ENCODE measurements at regions not wholly inside any gene's neighbourhood (a gene's known extent, or its start where the extent isn't known, plus 50 kb on each side); places are given as distances from the start of the nearest gene placed in this dataset.
"Not testable (repeated sequence)": the region's sequence is repeated elsewhere in the genome, so short reads cannot be mapped to it uniquely, and the experiment has no call there.

GRCh38 chr11:112662554-112662953 is 298.7 kb upstream of the NCAM1 start:
- DNase-seq = no peak

GRCh38 chr11:112663947-112664634 is 297.1 kb upstream of the NCAM1 start:
- no peak for DNase-seq

- DNase-seq = no peak
Measured at GRCh38 chr11:112665291-112665690, 295.9 kb upstream of the NCAM1 start.

DNA sequence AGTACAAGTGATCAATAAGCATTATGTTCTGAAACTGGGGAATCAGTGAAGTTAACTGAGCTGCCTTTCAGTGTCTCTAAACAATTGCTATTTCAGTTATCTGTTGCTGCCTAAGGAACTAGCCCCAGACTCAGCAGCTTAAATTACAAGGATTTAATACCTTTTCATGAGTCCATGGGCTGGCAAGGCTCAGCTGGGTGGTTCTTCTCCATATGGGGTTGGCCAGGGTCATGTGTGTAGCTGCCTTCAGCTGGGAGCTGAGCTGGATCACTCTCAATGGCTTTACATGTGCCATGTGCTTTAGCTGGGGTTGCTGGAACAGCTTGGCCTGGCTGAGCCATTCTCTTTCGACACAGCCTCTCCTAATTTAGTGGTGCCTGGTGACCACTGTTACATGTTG is 295.0 kb upstream of the NCAM1 start:
- no peak for DNase-seq

GRCh38 chr11:112670806-112671570 is 290.2 kb upstream of the NCAM1 start:
- no peak for DNase-seq

DNA sequence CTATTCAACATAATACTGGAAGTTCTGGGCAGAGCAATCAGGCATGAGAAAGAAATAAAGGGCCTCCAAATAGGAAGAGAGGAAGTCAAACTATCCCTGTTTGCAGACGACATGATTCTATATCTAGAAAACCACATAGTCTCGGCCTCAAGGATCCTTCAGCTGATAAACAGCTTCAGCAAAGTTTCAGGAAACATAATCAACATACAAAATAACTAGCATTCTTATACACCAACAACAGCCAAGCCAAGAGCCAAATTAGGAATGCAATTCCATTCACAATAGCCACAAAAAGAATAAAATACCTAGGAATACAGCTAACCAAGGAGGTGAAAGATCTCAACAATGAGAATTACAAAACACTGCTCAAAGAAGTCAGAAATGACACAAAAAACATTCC is 287.8 kb upstream of the NCAM1 start:
- DNase-seq = not testable (repeated sequence)

DNA sequence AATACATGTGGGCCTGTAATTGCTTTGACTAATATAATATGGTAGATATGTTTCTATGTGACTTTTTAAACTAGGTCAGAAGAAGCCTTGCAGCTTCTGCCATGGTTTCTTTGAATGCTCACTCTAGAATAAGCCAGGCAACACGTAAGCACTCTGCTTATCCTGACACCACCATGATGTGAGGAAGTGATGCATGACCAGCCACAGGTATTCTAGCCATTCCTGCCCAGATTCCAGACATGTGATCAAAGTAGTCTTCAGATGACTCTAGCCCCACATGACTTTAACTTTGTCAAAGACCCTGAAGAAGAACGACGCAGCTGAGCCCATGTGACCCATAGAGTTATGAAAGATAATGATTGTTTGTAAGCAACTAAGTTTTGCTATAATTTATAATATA is 276.1 kb upstream of the NCAM1 start:
- no peak for DNase-seq

GRCh38 chr11:112689851-112690250 is 271.4 kb upstream of the NCAM1 start:
- DNase-seq = no peak

- DNase-seq = no peak
Measured at GRCh38 chr11:112693781-112694180, 267.4 kb upstream of the NCAM1 start.

- no peak for DNase-seq
Measured at GRCh38 chr11:112694245-112694644, 267.0 kb upstream of the NCAM1 start.

- no peak for DNase-seq
Measured at GRCh38 chr11:112694813-112695212, 266.4 kb upstream of the NCAM1 start.

DNA sequence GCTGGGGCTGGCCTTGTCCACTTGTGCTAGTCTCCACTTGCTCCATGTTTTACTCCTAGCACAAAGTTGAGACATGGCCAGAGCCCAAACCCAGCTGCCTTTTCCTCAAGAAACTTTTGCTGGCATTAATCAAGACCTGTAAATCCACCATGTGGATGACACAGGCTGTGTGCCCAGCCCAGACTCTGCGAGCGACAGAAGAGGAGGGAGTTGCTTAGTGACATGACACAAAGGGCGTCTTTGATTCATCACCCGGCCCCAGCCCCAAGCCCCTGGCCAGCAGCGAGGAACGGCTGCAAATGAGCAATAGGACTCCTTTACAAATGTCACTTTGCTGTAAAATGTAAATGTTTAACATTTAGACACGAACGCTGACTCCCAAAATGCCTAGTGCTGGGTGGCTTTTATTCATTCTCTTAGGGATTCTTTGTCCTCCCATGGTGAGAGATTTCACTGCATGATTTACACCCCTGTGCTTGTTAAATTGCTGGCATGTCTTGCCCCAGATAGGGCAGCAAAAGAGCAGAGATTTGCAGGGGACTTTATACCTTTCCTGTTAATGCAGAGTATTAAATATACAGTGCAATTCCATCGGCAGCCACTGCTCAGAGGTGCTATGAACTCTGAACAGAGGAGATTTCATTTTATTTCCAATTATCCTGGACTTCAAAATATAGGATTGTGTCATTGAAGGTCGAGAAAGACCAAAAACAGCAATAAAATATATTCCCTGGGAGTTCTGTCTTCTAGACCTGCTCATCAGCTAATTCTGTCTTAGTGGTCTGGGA is 263.6 kb upstream of the NCAM1 start:
- no peak for DNase-seq

DNA sequence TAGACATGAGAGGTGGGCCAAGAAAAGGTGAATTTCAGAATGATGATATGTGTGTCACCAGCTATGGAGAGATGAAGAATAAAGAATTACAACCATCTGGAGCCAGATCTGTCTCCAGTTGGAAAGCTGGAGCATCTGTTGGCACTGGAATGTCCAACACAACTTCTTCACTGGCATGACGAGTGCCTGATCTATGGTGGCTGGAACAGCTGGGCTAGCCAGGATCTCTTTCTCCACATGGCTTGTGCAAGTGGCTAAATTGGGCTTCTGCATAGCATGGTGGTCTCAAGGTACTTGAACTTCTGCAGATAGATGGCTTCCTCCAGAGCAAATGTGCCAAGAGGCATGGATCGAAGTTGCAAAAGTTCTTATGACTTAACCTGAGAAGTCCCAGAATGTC is 256.1 kb upstream of the NCAM1 start:
- DNase-seq = no peak

DNA sequence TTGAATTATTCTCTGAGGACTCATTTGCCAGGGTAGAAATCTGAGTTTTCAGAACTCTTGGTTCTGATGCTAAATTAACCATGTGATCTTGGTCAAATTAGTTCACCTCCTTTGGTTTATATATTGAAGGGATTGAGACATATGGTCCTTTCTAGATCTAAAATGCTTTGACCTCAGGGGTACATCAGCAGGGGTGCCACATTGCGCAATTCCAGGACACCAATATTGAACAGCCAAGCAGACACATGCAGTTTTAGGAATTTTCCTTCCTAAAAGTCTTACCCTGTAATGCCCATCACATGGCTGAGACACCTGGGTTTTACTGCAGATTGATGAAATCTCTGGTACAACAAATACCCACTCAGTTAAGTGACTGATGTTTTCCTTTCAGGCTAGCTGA is 254.4 kb upstream of the NCAM1 start:
- no peak for DNase-seq

DNA sequence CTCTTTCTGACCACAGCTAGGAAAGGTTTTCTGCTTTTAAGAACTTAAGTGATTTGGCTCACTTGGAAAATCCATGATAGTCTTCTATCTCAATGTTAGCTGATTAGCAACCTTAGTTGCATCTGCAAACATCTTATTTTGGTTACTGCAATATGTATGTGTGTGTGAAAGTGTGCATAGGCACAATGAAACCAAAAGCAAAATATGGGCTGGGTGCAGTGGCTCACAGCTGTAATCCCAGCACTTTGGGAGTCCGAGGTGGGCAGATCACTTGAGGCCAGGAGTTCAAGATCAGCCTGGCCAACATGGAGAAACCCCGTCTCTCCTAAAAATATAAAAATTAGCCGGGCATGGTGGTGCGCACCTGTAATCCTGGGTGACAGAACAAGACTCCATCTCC is 246.9 kb upstream of the NCAM1 start:
- not testable (repeated sequence) for DNase-seq

GRCh38 chr11:112715056-112715455 is 246.2 kb upstream of the NCAM1 start:
- no peak for DNase-seq

GRCh38 chr11:112718483-112718882 is 242.7 kb upstream of the NCAM1 start:
- DNase-seq = no peak

GRCh38 chr11:112719736-112720525 is 241.3 kb upstream of the NCAM1 start:
- no peak for DNase-seq

GRCh38 chr11:112722148-112722547 is 239.1 kb upstream of the NCAM1 start:
- DNase-seq = no peak

DNA sequence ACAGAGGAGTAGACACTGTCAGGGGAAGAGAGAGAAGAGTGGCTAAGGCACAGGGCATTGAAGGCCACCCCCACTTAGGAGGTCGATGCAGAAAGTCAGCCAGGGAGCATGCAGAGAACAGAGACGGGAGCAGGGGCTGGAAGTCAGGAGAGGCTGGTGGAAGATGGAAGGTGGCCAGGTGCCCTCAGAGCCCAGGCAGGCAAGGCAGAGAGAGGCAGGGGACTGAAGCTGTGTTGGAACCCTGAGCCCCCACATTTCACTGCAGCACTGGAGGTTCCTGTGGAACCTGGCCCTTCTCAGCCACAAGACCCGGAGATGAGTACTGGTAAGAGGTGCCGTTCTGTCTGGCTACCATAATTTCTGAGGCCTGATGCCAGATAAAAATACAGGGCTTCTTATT is 238.3 kb upstream of the NCAM1 start:
- no peak for DNase-seq

- no peak for DNase-seq
Measured at GRCh38 chr11:112723676-112724495, 237.3 kb upstream of the NCAM1 start.

DNA sequence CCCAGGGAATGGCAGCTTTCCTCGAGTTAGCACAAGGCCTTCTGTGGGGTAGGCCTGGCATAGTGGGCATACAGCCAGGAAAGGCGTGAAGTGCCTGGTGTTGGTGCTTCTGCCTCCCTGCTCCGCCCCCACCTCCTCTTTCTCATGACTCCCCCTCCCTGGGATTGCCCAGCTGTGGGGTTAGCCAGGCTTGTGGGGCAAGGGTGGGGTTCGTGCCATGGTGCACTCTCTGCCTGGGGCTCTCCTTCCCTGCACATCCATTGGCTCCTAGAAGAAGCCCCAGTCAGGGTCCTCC is 236.8 kb upstream of the NCAM1 start:
- DNase-seq = no peak

All from NCI-H1436 (cell line).